OCI-LY7 (cell line): ENCODE measurements at regions not wholly inside any gene's neighbourhood (a gene's known extent, or its start where the extent isn't known, plus 50 kb on each side); places are given as distances from the start of the nearest gene placed in this dataset.

ENCODE experiments used
- BruUV-seq: library from RNA; stranded (reverse); fragments of 400-500 nt; replicated peaks from 2 replicates; lab custom pipeline; 2021; lab: Mats Ljungman, UMichigan
- CTCF ChIA-PET: fragments of 300-600 bp; sonication (Branson Sonifier 250); formaldehyde crosslinking; loops from one replicate; lab custom pipeline; 2022; ENCODE audit warnings: antibody characterized with exemption; ENCODE audit not compliant: unreplicated experiment; lab: Charles Lee
- POLR2A ChIA-PET: fragments of 300-600 bp; sonication (Branson Sonifier 250); formaldehyde crosslinking; loops from one replicate; lab custom pipeline; 2022; ENCODE audit warnings: antibody characterized with exemption; lab: Charles Lee
- DNase-seq: peaks from one replicate; pipeline ENCODE4 v3.0.0-alpha.2; 2015; ENCODE audit warnings: low spot score
- H2AFZ ChIP-seq: fragments of 200-600 bp; sonication (generic), shearing (Covaris generic); 2 replicates; pipeline ENCODE4 v1.6.1; 2014; ENCODE audit warnings: mild to moderate bottlenecking, antibody characterized with exemption, low read length, moderate library complexity
- H3K27ac ChIP-seq: fragments of 200-600 bp; sonication (generic); 2 replicates; pipeline ENCODE4 v1.5.1; 2014; ENCODE audit warnings: mixed run types, low read depth, mild to moderate bottlenecking, moderate library complexity, low read length, inconsistent platforms; ENCODE audit not compliant: poor library complexity, severe bottlenecking
- H3K36me3 ChIP-seq: fragments of 200-600 bp; sonication (generic); 2 replicates; pipeline ENCODE4 v1.6.1; 2014; ENCODE audit warnings: mild to moderate bottlenecking, antibody characterized with exemption, low read length, moderate library complexity, mixed read lengths; ENCODE audit not compliant: insufficient read depth
- H3K4me1 ChIP-seq: fragments of 200-600 bp; sonication (generic); 2 replicates; pipeline ENCODE4 v1.5.1; 2014; ENCODE audit warnings: mild to moderate bottlenecking, low read length; ENCODE audit not compliant: insufficient read depth, poor library complexity, severe bottlenecking
- H3K4me2 ChIP-seq: fragments of 200-600 bp; sonication (generic); 2 replicates; pipeline ENCODE4 v1.6.1; 2014; ENCODE audit warnings: mild to moderate bottlenecking, low read length
- H3K4me3 ChIP-seq: fragments of 200-600 bp; sonication (generic); 2 replicates; pipeline ENCODE4 v1.5.1; 2014; ENCODE audit warnings: mild to moderate bottlenecking, low read depth, low read length; ENCODE audit not compliant: poor library complexity, severe bottlenecking
- H3K79me2 ChIP-seq: fragments of 200-600 bp; sonication (generic); 2 replicates; pipeline ENCODE4 v1.6.1; 2016; ENCODE audit warnings: low read depth, mild to moderate bottlenecking, low read length, moderate library complexity, mixed read lengths; ENCODE audit not compliant: insufficient read depth
- H3K9me2 ChIP-seq: fragments of 200-600 bp; sonication (generic); 2 replicates; pipeline ENCODE4 v1.6.1; 2016; ENCODE audit warnings: mild to moderate bottlenecking, low read length, mixed read lengths; ENCODE audit not compliant: insufficient read depth
- H3K9me3 ChIP-seq: fragments of 200-600 bp; sonication (generic); 2 replicates; pipeline ENCODE4 v1.6.1; 2014; ENCODE audit warnings: mild to moderate bottlenecking, mixed run types, low read length, mixed read lengths
- H4K20me1 ChIP-seq: fragments of 200-600 bp; sonication (generic); 2 replicates; pipeline ENCODE4 v1.6.1; 2014; ENCODE audit warnings: mild to moderate bottlenecking, antibody characterized with exemption, low read length, moderate library complexity, mixed read lengths; ENCODE audit not compliant: insufficient read depth
- EZH2phosphoT487 ChIP-seq: fragments of 200-600 bp; sonication (generic); IDR thresholded peaks from 2 replicates; pipeline ENCODE4 v1.6.1; 2018; ENCODE audit warnings: low read depth, borderline replicate concordance, mild to moderate bottlenecking, mixed run types, antibody characterized with exemption, low read length, moderate library complexity, mixed read lengths
- intact Hi-C: fragments of 100-400 bp; cut with micrococcal nuclease; formaldehyde crosslinking; loops from one replicate; pipeline ENCODE4 v1.10.0; 2022; ENCODE audit not compliant: unreplicated experiment
- TF ChIP-seq, protein P1 (sequence below): fragments of 200-600 bp; sonication (generic); conservative IDR thresholded peaks from 2 replicates; pipeline ENCODE4 v1.5.1; 2014; ENCODE audit warnings: mild to moderate bottlenecking, antibody characterized with exemption, low read length, moderate library complexity, mixed read lengths

DNA sequence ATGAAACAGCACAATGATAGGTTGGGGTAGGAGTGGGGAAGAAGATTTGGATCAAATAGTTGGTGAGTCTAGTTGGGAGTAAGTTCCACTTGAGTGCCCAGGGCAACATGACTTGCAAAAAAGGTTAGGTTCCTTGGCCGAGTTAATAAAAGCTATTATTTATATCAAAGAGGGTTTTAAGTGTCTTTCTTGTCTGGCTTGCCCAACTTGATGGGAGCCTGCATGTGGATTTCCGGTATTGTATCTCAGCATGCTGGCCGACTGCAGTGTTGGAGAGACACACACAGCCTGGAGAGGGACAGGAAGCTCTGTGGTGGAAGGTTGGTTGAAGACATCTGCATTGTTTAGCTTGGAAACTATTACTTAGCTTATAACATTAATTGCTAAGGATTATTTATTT lies 449.5 kb upstream of the TBL1XR1 start:
- Histone ChIP-seq H3K27ac (no peak overlapping the region), H3K36me3 (no peaks in the 10 kb centered on the region), H3K4me3 (no peak overlapping the region), H3K4me1 (no peaks in the 10 kb centered on the region), H2AFZ (no peak overlapping the region), H3K4me2 (no peak overlapping the region), H4K20me1 (no peaks in the 10 kb centered on the region), H3K9me2 (no peaks in the 10 kb centered on the region), H3K9me3 (no peaks in the 10 kb centered on the region), H3K79me2 (no peaks in the 10 kb centered on the region)
- TF ChIP-seq, protein P1, sequence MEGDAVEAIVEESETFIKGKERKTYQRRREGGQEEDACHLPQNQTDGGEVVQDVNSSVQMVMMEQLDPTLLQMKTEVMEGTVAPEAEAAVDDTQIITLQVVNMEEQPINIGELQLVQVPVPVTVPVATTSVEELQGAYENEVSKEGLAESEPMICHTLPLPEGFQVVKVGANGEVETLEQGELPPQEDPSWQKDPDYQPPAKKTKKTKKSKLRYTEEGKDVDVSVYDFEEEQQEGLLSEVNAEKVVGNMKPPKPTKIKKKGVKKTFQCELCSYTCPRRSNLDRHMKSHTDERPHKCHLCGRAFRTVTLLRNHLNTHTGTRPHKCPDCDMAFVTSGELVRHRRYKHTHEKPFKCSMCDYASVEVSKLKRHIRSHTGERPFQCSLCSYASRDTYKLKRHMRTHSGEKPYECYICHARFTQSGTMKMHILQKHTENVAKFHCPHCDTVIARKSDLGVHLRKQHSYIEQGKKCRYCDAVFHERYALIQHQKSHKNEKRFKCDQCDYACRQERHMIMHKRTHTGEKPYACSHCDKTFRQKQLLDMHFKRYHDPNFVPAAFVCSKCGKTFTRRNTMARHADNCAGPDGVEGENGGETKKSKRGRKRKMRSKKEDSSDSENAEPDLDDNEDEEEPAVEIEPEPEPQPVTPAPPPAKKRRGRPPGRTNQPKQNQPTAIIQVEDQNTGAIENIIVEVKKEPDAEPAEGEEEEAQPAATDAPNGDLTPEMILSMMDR = no peak
- TF ChIP-seq EZH2phosphoT487 = no peak
- DNase-seq = peak; percentile 8
- ChIA-PET CTCF (no interaction called here), POLR2A (interaction anchor here (0.6 to 1.1 kb wide), 2 partner anchors 135 to 259 kb away, joined by 3 to 5 read pairs; no protein-coding TSS in a partner anchor)
- BruUV-seq = no TSS peak
- intact Hi-C loops = no loop called here

DNA sequence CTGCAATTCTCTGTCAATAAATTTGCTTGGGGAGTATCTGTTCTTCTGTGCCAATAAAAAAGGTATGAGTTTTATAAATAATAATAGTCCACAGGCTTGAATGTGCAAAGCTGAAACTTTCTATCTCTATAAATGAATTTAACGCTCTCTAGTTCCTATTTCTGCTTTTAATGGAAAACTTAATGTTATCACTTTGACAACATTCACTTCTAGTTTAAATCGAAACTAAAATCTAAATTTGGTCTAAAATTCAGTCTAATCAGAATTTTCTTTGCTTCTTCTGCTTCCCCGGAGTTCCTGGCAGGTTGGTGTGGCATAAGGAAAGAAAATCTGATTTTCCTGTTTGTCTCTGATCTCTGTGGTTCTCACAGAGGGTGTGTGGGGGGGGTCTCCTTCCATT lies 450.1 kb upstream of the TBL1XR1 start:
- no peaks in the 10 kb centered on the region for H3K9me3 ChIP-seq
- ChIA-PET POLR2A (interaction anchor here (0.6 to 1.1 kb wide), 2 partner anchors 135 to 767 kb away, joined by 3 to 5 read pairs; no protein-coding TSS in a partner anchor), CTCF (no interaction called here)
- no peak overlapping the region for H3K27ac ChIP-seq
- no peaks in the 10 kb centered on the region for H3K9me2 ChIP-seq
- no peak overlapping the region for H3K4me3 ChIP-seq
- H2AFZ ChIP-seq = no peak overlapping the region
- H4K20me1 ChIP-seq = no peaks in the 10 kb centered on the region
- no peak for TF ChIP-seq EZH2phosphoT487
- TF ChIP-seq, protein P1 = no peak
- intact Hi-C loops = no loop called here
- no peak overlapping the region for H3K4me2 ChIP-seq
- BruUV-seq = no TSS peak
- DNase-seq = no peak
- H3K4me1 ChIP-seq = no peaks in the 10 kb centered on the region
- no peaks in the 10 kb centered on the region for H3K36me3 ChIP-seq
- H3K79me2 ChIP-seq = no peaks in the 10 kb centered on the region

DNA sequence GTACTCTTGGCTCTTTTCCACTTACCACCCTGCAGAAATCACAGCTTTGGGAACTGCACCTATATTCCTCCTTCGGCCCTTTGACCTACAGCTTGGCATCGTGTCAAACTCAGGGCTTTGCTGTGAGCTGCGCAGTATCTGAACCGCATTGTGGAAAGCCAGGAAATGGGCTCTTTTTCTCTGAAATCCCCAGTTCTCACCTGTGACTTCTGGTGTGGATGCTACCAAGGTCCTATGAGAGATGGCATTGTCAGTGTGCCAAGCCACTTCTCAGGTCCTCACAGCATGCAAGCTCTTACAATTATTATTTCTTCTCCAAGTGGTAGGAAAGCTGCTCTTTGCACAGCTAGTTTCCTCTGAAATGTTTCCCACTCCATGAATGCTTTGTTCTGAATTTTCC lies 450.6 kb upstream of the TBL1XR1 start:
- no peak for TF ChIP-seq EZH2phosphoT487
- TF ChIP-seq, protein P1 = no peak
- no peaks in the 10 kb centered on the region for H4K20me1 ChIP-seq
- H3K4me2 ChIP-seq = no peak overlapping the region
- no peak for DNase-seq
- H3K36me3 ChIP-seq = no peaks in the 10 kb centered on the region
- no peak overlapping the region for H2AFZ ChIP-seq
- no peaks in the 10 kb centered on the region for H3K79me2 ChIP-seq
- H3K27ac ChIP-seq = no peak overlapping the region
- CTCF ChIA-PET = no interaction called here
- no peaks in the 10 kb centered on the region for H3K9me3 ChIP-seq
- H3K9me2 ChIP-seq = no peaks in the 10 kb centered on the region
- H3K4me3 ChIP-seq = no peak overlapping the region
- no peaks in the 10 kb centered on the region for H3K4me1 ChIP-seq
- intact Hi-C loops = no loop called here
- BruUV-seq = no TSS peak
- POLR2A ChIA-PET = interaction anchor here (0.6 kb wide), 2 partner anchors 145 to 767 kb away, joined by 3 read pairs; no protein-coding TSS in a partner anchor
